ENCODE measurements at regions not wholly inside any gene's neighbourhood (a gene's known extent, or its start where the extent isn't known, plus 50 kb on each side); places are given as distances from the start of the nearest gene placed in this dataset.
"Not testable (repeated sequence)": the region's sequence is repeated elsewhere in the genome, so short reads cannot be mapped to it uniquely, and the experiment has no call there.

DNA sequence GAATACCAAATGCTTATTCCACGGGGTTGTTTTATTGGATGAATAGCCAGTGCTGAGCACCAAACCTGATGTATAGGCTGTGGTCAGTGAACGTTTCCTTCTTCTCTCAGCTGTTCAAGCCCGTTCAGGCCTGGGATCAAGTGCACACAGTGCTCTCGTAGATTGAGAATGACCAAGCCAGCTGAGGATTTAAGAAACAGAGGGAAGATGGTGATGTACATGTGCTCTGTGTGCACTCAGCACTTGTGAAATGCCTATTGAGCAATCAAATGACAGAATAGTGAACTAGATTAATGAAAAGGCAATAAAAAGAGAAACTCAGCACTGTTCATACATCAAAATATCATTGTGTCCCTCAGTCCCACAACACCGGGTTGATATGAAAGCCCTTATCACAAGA is 302.5 kb downstream of the BMPER start:
- no peak for DNase-seq

DNA sequence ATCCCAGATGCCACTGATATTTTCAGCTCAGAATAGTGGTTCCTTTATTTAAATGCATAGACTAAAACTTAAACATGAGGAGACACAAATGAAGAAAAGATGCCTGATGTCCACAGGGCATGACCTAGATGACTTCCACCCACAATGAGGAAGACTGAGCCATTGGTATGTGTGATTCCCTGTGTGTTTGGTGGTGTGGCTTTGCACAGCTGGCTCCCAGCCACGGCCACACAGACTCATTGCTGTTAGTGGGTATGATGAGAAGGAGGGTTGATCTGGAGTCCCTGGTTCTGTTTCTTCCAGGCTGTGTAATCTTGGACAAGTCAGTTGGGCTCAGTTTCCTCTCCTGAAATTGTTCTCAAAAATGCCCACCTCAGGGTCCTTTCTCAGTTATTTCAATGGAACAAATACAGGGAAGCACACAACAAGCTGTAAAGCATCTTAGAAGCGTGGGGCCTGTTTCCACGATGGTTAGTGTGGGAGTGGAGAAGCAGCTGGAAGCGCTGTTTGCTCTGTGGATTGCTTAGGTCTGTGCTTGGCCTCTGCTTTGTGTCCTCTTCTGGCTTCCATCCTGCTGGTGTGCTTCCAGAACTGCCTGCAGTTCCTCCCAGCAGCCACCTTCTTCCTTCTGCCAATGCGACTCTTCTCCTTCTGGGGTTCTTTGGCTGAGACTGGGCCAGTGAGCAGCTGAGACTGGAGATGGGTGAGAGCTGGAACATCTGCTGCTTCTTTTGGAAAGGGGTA is 303.7 kb downstream of the BMPER start:
- no peak for DNase-seq

- no peak for DNase-seq
Measured at GRCh38 chr7:34211018-34211417, 305.7 kb downstream of the BMPER start.

GRCh38 chr7:34217972-34218371 is 312.6 kb downstream of the BMPER start:
- no peak for DNase-seq

DNA sequence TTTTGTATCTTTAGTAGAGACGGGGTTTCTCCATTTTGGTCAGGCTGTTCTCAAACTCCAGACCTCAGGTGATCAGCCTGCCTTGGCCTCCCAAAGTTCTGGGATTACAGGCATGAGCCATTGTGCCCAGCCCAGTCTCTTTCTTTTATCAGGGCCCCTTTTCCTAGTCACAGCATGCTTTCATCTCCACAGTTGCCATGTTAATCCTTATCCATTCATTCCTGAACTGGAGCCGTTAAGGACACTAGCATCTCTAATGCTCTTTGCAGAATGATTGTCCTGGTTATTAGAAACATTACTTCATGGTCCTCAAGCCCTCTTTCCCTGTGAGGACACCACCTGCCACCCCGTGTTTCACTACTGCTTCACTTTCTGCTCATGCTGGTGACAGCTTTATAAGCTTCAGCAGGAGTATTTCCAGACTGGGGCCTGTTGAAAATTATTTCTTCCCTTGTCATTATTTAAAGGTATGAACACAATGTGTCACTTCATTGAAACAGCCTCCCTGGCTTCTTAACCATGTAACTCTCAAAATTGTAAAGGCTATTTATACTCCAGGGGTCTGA is 313.9 kb downstream of the BMPER start:
- DNase-seq, result no peak

DNA sequence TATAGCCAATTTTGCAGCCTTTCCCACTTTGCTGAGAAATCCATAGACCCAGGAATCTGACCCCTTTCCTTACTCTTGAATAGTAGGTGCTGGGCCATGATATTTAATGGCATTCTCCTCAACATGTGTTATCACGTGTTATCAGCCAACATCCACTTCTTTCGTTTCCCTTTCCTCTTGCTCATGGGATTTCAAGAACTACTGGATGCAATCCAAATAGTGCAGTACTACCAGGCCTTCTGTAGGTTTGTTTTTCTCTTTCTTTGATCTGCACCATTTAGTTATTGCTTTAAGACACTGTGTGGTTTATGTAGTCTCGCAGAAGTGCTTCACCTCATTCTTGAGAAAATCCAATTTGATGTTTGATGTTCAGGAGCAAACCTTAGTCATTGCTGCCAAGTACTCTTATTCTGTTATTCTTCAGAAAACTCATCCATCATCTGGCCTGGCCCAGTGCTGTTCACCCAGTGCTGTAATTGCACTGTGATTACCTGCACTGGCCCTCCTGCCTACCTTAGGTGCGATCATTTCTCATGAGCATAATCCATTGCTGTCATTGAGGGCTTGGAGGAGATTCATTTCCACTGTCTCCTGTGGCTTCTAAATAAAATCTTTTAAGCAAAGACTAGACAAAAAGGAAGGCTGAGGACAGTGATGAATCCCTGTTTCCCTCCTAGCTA is 315.3 kb downstream of the BMPER start:
- no peak for DNase-seq

GRCh38 chr7:34222316-34222715 is 317.0 kb downstream of the BMPER start:
- no peak for DNase-seq

- DNase-seq, result no peak
Measured at GRCh38 chr7:34222722-34223121, 317.4 kb downstream of the BMPER start.

GRCh38 chr7:34224281-34224680 is 318.9 kb downstream of the BMPER start:
- no peak for DNase-seq

DNA sequence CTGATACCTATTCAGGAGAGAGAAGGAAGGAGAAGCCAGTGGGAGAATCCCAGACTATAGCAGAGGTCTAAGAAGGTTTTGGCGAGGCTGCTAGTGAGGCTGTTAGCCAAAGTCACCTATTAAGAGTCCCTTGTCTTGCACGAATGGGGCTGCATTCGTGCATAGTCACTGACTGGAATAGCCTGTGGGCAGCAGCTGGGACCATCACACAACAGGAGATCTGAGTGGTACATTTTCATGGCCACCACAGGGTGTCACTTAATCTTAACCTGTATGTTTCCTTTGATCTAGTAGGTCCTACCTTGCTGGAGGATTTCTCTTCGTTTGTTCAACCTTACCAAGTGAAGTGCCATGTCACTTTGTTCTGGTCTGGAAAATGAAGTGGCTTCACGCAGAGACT is 319.9 kb downstream of the BMPER start:
- DNase-seq, result no peak

- no peak for DNase-seq
Measured at GRCh38 chr7:34227525-34227924, 322.2 kb downstream of the BMPER start.

GRCh38 chr7:34235101-34235500 is 329.8 kb downstream of the BMPER start:
- not testable (repeated sequence) for DNase-seq

GRCh38 chr7:34236057-34236456 is 330.7 kb downstream of the BMPER start:
- DNase-seq, result no peak

DNA sequence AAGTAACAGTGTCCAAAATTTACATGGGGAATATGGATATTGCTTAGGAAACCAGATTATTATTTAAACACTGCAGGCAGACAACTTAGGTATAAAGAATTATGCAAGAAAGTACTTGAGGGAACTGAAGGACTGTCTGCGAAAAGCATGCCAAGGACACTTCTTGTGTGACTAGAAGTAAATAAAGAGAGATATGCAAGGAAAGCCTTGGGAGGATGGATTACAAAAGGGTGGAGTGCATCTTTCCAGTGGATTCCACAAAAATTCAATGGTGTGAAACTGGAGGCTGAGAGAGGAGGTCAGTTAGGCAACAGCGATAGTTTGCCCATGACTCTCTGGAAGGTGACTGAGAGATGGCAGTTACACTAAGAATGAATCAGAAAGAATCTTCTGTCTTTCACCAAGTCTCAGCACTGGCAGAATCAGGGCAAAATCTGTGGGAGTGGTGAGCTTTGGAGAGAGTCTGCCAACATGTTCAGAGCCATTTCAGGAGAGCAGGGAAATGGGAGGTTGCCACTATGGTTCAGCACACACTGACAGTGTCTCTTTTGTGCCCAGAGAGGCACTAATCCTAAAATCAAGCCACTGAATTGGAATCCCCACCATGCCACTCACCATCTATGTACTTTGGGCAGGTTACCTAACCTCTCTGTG is 331.6 kb downstream of the BMPER start:
- DNase-seq, result no peak

DNA sequence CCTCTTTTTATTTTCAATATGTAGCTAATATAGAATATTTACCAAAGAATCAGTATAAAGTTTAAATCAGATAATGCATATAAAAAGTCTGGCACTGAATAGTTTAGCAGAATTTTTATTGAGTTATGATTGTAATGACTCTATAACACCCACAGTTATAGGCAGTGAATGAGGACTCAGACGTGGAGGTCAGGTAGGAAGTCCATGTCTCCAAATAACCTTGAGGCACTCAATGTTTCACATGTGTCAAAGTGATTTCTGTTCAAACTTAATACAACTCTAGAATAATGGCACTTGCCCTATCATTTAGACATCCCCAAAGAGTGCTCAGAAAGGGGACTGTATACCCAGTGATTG is 332.1 kb downstream of the BMPER start:
- DNase-seq, result no peak

GRCh38 chr7:34240417-34240816 is 335.1 kb downstream of the BMPER start:
- no peak for DNase-seq

DNA sequence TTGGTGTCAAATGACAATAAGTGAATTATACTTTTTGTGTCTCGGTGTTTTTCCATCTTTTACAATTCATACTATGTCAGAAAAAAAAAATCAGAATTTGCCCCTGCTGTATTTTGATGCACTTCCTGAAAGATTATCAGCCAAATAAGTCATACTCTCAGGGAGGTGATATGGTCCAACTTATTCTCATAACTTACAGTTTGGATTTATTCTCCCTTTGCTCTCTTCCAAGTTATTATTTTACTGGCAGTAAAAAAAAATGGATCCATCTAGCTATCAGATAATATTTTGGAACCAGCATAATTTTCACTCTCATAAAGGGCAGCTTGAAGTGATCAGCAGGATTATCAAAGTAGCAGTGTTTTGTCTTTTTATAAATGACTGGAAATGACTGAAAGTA is 337.1 kb downstream of the BMPER start:
- no peak for DNase-seq

- DNase-seq, result no peak
Measured at GRCh38 chr7:34245246-34245645, 339.9 kb downstream of the BMPER start.

- no peak for DNase-seq
Measured at GRCh38 chr7:34247468-34247867, 342.1 kb downstream of the BMPER start.

- DNase-seq, result no peak
Measured at GRCh38 chr7:34249192-34249591, 343.9 kb downstream of the BMPER start.

DNA sequence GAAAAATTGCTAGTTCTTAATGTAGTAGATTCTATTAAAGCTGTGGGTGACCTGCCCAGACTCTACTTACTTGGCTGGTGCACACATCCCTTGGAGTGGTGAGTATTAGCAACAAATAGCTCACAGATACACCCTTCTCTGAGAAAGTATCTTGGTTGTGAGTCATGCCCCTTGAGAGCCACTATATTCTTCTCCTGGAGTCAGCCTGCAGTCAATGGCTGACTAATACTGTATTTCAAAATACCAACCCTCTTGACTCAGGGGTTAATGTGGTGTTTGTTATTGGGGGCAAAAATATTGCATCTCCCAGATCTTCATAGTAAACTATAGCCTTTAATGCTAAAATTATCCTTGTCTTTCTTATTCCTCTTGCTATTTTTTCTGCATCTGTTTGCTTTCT is 354.9 kb downstream of the BMPER start:
- no peak for DNase-seq

DNA sequence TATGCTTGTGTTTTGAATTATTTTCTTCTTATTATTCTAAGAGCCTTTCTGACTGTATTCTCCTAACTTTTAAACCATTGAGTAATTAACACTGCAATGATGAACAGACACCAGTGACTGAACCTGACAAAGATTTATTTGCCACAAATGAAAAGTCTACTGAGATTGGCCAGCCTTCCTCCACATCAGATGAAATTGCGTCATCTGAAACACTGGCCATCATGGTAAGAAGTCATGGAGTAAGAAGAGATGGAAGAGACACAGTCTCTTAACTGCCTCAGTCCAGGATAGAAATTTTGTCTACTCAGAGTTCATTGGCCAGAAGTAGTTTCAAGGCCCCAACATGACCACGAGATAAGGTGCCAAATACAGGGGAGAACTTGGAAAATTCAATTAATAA is 357.8 kb downstream of the BMPER start:
- DNase-seq, result no peak

GRCh38 chr7:34269084-34269483 is 363.7 kb downstream of the BMPER start:
- DNase-seq, result no peak

GRCh38 chr7:34275624-34276023 is 370.3 kb downstream of the BMPER start:
- DNase-seq, result no peak
